HG02610 (cell line): ENCODE measurements at regions not wholly inside any gene's neighbourhood (a gene's known extent, or its start where the extent isn't known, plus 50 kb on each side); places are given as distances from the start of the nearest gene placed in this dataset.
"Not testable (repeated sequence)": the region's sequence is repeated elsewhere in the genome, so short reads cannot be mapped to it uniquely, and the experiment has no call there.

Experiments used
- ATAC-seq: cut with Tn5 transposase; IDR thresholded peaks from one replicate; pipeline ENCODE4 v1.9.1; 2021; ENCODE audit warnings: mild to moderate bottlenecking, moderate library complexity; ENCODE audit not compliant: unreplicated experiment

- ATAC-seq = no peak
Observed at GRCh38 chrX:140447150-140447549, 57.7 kb downstream of the SOX3 start.

DNA sequence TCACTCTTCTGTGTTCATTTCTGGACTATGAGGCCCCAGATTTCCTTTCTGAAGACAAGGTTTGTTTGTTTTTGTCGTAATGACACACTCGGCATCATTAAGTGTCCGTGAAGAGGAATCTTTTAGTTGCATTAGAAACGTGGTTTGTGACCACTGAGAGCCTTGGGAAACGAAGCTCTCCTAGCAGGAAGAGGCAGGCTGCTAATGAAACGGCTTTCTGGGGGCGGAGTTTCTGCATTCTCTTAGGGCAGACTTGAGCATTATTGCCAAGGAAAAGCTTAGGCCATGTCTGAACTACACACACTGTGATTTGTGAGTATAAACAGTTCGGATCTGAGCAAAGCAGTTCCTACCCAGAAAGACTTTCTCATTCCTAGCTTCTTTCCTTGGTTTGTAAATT is 64.0 kb downstream of the SOX3 start:
- no peak for ATAC-seq

DNA sequence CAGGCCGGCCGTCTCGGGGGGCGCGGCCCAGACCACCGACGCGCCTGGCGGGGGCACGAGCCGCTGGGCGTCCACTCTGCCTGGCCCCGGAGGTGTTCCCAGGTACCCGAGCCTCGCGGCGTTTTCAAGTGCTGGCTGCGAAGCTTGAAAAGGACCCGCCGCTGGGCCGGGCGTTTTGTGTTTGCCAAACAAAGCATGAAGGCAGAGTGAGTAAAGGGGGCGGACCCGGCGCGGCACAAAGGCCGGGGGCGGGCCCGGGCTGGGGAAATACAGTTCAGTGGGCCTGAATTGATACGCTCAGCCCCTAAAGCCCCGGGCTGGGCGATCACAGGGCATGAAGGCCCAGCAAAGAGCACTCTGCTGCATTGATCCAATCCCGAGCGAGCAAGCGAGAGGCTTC is 65.4 kb downstream of the SOX3 start:
- no peak for ATAC-seq

GRCh38 chrX:140434347-140434746 is 70.5 kb downstream of the SOX3 start:
- no peak for ATAC-seq

DNA sequence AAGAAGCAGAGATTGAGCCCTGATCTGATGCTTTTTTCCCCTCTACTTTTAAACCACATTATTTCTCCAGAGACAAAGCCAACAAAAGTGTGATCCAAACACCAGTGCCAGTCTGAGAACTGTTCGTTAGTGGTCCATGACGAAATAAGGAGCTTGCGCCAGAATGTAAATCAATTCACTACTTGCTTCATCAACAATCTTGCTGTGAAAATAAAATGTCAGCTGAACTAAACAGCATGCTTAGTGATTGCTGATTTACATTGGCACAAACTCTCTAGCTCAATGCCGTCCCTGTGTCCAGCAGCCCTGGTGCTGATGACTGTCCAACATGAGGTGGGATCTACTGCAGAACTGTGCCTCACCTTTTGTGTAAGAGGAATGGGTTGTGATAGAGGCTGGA is 71.3 kb downstream of the SOX3 start:
- ATAC-seq = no peak

- ATAC-seq = no peak
Observed at GRCh38 chrX:140432346-140433175, 72.3 kb downstream of the SOX3 start.

- no peak for ATAC-seq
Observed at GRCh38 chrX:140431521-140431920, 73.3 kb downstream of the SOX3 start.

DNA sequence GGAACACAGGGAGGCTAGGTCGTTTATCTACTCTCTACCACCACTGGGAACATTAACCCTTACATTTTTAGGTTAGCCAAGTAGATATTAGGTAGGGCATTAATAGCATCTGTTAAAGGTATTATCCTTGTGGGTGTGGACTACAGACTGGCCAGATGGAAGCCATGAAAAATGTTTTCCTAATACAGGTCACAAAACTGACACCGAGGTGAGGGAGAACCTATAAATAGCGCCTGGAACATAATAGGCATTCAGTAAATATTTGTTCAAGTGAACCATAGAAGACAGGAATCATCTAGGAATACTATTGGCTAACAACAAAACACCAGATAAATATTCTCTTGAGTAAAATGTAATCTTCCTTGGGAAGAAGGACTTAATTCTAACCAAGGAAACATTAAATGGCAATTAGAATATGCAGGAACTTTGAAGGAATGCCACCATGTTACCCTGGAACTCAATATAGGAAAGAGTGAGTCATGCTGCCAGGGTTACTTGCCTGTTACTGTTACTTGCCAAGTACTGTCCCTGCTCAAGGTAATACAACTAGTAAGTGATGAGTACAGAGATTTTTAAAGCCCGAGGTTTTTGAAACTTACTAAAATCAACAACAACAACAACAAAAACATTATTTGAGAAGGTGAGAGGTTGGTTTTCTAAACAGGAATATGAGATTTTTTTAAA is 79.0 kb downstream of the SOX3 start:
- no peak for ATAC-seq

DNA sequence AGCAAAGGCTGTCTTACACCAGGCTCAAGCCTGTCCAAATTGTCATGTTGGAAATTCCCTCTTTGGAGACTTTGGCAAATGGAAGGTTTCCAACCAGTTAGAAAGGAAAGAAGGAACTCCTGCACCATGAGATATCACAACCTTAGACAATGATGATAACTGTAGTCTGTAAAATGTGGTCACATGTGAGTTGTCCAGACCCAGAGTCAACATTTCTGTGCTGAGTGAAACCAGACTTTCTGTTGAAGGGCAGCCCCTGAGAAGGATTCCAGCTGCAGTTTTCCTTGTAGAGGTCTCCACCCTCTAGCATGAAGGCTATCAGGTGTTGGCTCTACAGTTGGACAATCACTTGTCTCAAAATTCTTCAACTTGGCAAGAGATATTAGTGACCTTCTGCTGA is 82.4 kb downstream of the SOX3 start:
- no peak for ATAC-seq

- not testable (repeated sequence) for ATAC-seq
Observed at GRCh38 chrX:140402131-140402530, 102.7 kb downstream of the SOX3 start.

DNA sequence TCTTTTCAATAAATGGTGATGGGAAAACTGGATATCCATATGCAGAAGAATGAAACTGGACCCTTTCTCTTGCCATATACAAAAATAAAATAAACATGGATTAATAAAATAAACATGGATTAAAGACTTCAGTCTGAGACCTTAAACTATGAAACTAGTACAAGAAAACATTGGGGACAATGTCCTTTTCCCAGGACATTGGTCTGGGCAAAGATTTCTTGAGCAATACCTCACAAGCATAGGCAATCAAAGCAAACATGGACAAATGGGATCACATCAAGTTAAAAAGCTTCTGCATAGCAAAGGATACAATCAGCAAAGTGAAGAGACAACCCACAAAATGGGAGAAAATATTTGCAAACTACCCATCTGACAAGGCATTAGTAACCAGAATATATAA is 108.5 kb downstream of the SOX3 start:
- ATAC-seq = not testable (repeated sequence)

- no peak for ATAC-seq
Observed at GRCh38 chrX:140393507-140393906, 111.4 kb downstream of the SOX3 start.

DNA sequence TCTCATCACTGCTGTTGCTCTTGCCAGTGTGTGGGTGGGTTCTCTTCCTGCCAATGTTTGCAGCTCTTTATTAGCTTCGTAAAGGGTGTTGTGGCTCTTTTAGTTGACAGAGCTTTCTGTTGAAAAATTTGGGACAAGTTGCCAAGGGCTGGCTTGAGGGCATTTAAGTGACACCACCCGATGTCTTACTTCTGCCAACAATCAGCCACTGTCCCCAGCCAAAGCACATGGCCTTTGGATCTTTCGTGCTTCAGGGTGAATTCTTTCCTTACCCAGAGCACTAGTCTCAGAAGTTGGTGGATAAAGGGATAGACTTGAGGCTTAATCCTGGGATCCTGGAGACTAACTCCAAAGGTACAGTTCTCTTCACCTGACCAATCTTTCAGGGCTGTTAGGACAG is 113.6 kb downstream of the SOX3 start:
- ATAC-seq = no peak

GRCh38 chrX:140389331-140389730 is 115.5 kb downstream of the SOX3 start:
- ATAC-seq = no peak

GRCh38 chrX:140362861-140363260 is 142.0 kb downstream of the SOX3 start:
- no peak for ATAC-seq

GRCh38 chrX:140360924-140361323 is 143.9 kb downstream of the SOX3 start:
- ATAC-seq = no peak

DNA sequence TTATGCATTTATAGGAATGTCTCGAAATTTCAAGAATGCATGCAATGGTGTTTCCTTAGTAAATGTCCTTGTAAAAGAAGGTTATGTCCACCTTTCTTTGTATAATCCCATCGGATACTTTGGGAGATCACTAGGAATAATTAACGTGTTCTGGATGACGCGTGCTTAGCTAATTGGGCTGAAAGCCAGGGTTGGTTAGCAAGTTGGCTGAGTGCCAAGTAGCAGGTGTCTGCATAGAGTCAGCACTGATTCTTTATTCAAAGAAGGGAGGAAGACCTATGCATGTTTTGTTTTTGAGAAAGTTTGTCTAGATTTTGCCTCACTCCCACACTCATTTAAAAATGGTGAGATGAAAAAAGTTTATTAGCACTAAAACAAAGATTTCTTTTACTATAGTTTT is 144.6 kb downstream of the SOX3 start:
- ATAC-seq = no peak

DNA sequence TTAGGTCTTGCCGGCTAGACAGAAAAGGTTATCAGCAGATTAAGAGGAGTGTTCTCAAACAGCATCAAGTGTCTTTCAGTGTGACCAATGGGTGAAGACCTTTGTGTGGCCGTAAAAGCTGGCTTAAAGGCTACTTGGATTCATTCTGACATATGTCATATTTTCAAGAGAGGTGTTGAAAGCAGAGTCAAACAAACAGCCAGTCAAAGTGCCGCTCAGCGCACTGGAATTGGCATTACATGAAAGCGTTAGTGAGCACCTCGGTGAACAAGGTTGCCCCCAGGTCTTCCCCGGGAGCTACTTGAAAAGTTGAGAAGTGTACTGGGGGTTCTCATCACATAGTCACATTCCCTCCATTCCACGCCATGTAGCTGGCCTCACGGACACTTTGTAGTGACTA is 148.9 kb downstream of the SOX3 start:
- ATAC-seq = no peak

DNA sequence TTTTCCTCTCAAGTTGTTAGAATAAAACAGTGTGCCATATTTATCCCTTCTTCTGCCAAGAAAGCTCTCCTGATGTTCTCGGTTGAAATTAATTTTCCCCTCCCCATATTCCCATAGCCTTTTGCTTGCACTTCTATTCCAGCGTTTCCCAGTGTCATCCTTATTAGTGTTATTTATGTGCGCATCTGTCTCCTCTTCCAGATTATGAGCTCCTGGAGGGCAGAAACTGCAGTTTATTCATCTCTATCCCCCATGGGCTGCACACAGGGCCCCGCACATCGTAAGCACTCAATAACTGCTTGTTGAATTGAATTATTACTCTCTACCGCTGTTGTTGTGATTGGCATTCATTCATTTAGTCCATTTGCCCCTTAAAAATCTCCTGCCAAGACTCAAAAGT is 149.4 kb downstream of the SOX3 start:
- no peak for ATAC-seq

GRCh38 chrX:140354431-140355120 is 150.3 kb downstream of the SOX3 start:
- no peak for ATAC-seq

DNA sequence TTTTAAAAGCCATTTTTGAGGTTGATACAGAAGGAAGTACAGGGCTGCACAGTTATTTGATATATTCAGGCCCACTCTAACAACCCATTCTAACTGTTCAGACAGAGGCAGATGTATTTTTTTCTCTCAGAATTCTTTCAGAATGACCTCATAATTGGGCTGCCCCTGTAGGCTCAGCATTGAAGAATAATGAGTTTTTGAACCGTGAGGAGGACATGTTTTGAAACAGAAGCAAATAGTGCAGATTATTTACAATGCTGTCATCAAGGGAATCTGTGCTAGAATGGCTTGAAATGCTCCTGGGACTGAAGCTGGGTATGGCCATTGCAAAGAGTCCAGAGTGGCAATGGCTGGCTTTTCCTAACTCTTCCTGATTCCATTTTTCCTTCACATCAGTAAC is 158.1 kb downstream of the SOX3 start:
- ATAC-seq = no peak
